ENCODE measurements at regions not wholly inside any gene's neighbourhood (a gene's known extent, or its start where the extent isn't known, plus 50 kb on each side); places are given as distances from the start of the nearest gene placed in this dataset.

GRCh38 chr2:107757223-107757622 lies 69.5 kb upstream of the RGPD4 start:
- H3K4me3 ChIP-seq = no peak overlapping the region
- H3K36me3 ChIP-seq = no peaks in the 10 kb centered on the region
- no peak overlapping the region for H3K27ac ChIP-seq
- H3K4me1 ChIP-seq = no peaks in the 10 kb centered on the region
- H3K9me3 ChIP-seq = no peaks in the 10 kb centered on the region
- no peaks in the 10 kb centered on the region for H3K27me3 ChIP-seq
- intact Hi-C loops (cut with DNase I; ENCODE audit: low total_unique reads) = no loop called here
- DNase-seq (ENCODE audit: low spot score in 2 of 2) = no peak
- TF ChIP-seq POLR2AphosphoS5 (IDR thresholded peaks at IDR 0.05) (no peak), POLR2A (IDR thresholded peaks at IDR 0.05) (no peak), CTCF (IDR thresholded peaks at IDR 0.05) (no peak)

GRCh38 chr2:107760620-107761364 lies 65.9 kb upstream of the RGPD4 start:
- no peaks in the 10 kb centered on the region for H3K27me3 ChIP-seq
- H3K4me3 ChIP-seq = no peak overlapping the region
- H3K27ac ChIP-seq = no peak overlapping the region
- no peaks in the 10 kb centered on the region for H3K9me3 ChIP-seq
- no peak for TF ChIP-seq POLR2A (IDR thresholded peaks at IDR 0.05)
- TF ChIP-seq CTCF (IDR thresholded peaks at IDR 0.05) = no peak
- TF ChIP-seq POLR2AphosphoS5 (IDR thresholded peaks at IDR 0.05) = no peak
- DNase-seq (ENCODE audit: low spot score in 2 of 2) = no peak
- no peaks in the 10 kb centered on the region for H3K4me1 ChIP-seq
- no peaks in the 10 kb centered on the region for H3K36me3 ChIP-seq
- intact Hi-C loops (cut with DNase I; ENCODE audit: low total_unique reads) = no loop called here

- H3K4me3 ChIP-seq = no peak overlapping the region
- intact Hi-C loops (cut with DNase I; ENCODE audit: low total_unique reads) = no loop called here
- H3K27me3 ChIP-seq = no peaks in the 10 kb centered on the region
Measured at GRCh38 chr2:107772353-107772752, 54.3 kb upstream of the RGPD4 start.

GRCh38 chr2:107775211-107775610 lies 51.5 kb upstream of the RGPD4 start:
- no peak for DNase-seq (ENCODE audit: low spot score in 2 of 2)
- intact Hi-C loops (cut with DNase I; ENCODE audit: low total_unique reads) = no loop called here
- H3K27ac ChIP-seq = no peak overlapping the region
- no peaks in the 10 kb centered on the region for H3K36me3 ChIP-seq
- peaks cover 0 to 3% of the 10 kb centered on the region in 2 donors for H3K27me3 ChIP-seq
- no peak overlapping the region for H3K4me3 ChIP-seq
- H3K4me1 ChIP-seq = no peaks in the 10 kb centered on the region
- no peaks in the 10 kb centered on the region for H3K9me3 ChIP-seq
- TF ChIP-seq CTCF (IDR thresholded peaks at IDR 0.05) (no peak), POLR2A (IDR thresholded peaks at IDR 0.05) (no peak), POLR2AphosphoS5 (IDR thresholded peaks at IDR 0.05) (no peak)

More at GRCh38 chr2:107772353-107772752, 54.3 kb upstream of the RGPD4 start:
- Histone ChIP-seq H3K36me3 (no peaks in the 10 kb centered on the region), H3K4me1 (no peaks in the 10 kb centered on the region), H3K27ac (no peak overlapping the region), H3K9me3 (no peaks in the 10 kb centered on the region)
- TF ChIP-seq POLR2A (IDR thresholded peaks at IDR 0.05) (no peak), CTCF (IDR thresholded peaks at IDR 0.05) (no peak), POLR2AphosphoS5 (IDR thresholded peaks at IDR 0.05) (no peak)
- no peak for DNase-seq (ENCODE audit: low spot score in 2 of 2)

GRCh38 chr2:107775791-107776190 lies 50.9 kb upstream of the RGPD4 start:
- Histone ChIP-seq H3K36me3 (no peaks in the 10 kb centered on the region), H3K27me3 (peaks cover 0 to 3% of the 10 kb centered on the region in 2 donors), H3K4me3 (no peak overlapping the region), H3K9me3 (no peaks in the 10 kb centered on the region), H3K4me1 (no peaks in the 10 kb centered on the region), H3K27ac (no peak overlapping the region)
- DNase-seq (ENCODE audit: low spot score in 2 of 2) = no peak
- TF ChIP-seq POLR2AphosphoS5 (IDR thresholded peaks at IDR 0.05) (no peak), CTCF (IDR thresholded peaks at IDR 0.05) (no peak), POLR2A (IDR thresholded peaks at IDR 0.05) (no peak)
- intact Hi-C loops (cut with DNase I; ENCODE audit: low total_unique reads) = no loop called here
